Panc1 (cell line): ENCODE measurements at regions not wholly inside any gene's neighbourhood (a gene's known extent, or its start where the extent isn't known, plus 50 kb on each side); places are given as distances from the start of the nearest gene placed in this dataset.

Source experiments
- POLR2AphosphoS5 ChIP-seq: IDR thresholded peaks from 2 replicates; pipeline ENCODE4 v1.6.1; 2012; ENCODE audit warnings: mild to moderate bottlenecking, low read depth, low read length, moderate library complexity
- TCF7L2 ChIP-seq: IDR thresholded peaks from 2 replicates; pipeline ENCODE4 v1.6.1; 2011; ENCODE audit warnings: mild to moderate bottlenecking, low read depth, low read length, inconsistent platforms
- TF ChIP-seq, protein P1 (sequence below): fragments of 450-650 bp; IDR thresholded peaks from 2 replicates; pipeline ENCODE4 v1.5.1; 2017; ENCODE audit warnings: mild to moderate bottlenecking

DNA sequence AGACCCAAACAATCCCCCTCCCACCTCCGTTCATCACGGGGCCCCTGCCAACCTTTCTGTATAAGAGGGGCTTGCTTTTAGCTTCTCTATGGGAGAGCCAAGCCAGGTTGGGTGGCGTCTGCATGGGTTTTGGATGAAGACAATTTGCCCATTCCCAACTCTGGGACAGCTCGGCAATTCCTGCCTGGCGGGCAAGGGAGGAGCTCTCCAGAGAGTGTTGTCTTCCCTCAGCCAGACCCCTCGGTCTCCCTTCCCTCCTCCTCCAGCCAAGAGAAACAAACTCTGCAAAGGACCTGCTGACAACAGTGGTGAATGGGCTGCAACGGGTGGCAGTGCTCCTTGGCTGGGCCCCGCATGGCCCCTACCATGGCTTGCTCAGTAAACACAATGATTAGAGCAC is 267.2 kb upstream of the HDAC4 start:
- TF ChIP-seq, protein P1, sequence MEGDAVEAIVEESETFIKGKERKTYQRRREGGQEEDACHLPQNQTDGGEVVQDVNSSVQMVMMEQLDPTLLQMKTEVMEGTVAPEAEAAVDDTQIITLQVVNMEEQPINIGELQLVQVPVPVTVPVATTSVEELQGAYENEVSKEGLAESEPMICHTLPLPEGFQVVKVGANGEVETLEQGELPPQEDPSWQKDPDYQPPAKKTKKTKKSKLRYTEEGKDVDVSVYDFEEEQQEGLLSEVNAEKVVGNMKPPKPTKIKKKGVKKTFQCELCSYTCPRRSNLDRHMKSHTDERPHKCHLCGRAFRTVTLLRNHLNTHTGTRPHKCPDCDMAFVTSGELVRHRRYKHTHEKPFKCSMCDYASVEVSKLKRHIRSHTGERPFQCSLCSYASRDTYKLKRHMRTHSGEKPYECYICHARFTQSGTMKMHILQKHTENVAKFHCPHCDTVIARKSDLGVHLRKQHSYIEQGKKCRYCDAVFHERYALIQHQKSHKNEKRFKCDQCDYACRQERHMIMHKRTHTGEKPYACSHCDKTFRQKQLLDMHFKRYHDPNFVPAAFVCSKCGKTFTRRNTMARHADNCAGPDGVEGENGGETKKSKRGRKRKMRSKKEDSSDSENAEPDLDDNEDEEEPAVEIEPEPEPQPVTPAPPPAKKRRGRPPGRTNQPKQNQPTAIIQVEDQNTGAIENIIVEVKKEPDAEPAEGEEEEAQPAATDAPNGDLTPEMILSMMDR: no peak
- TF ChIP-seq POLR2AphosphoS5 (no peak), TCF7L2 (no peak)
